Activated CD8-positive, alpha-beta T cell treated with anti-CD3 and anti-CD28 coated beads for 36 hours (primary cell): ENCODE measurements at regions not wholly inside any gene's neighbourhood (a gene's known extent, or its start where the extent isn't known, plus 50 kb on each side); places are given as distances from the start of the nearest gene placed in this dataset.

Source experiments
- ATAC-seq: fragments of 200-7000 bp; cut with Tn5 transposase; one replicate; pipeline ENCODE4 v1.10.0; 2021; ENCODE audit warnings: mild to moderate bottlenecking, moderate library complexity
- CTCF ChIA-PET: fragments of 350-600 bp; sonication (Branson Sonifier 250); formaldehyde crosslinking; loops from one replicate; lab custom pipeline; 2021; ENCODE audit warnings: antibody characterized with exemption; lab: Charles Lee
- POLR2A ChIA-PET: fragments of 350-600 bp; sonication (Branson Sonifier 250); formaldehyde crosslinking; loops from one replicate; lab custom pipeline; 2021; ENCODE audit warnings: antibody characterized with exemption; lab: Charles Lee
- DNase-seq: peaks from one replicate; pipeline ENCODE4 v3.0.0-alpha.2; 2020
- H3K27ac Mint-ChIP-seq: one replicate; pipeline ENCODE4 v1.8.0; 2021; ENCODE audit warnings: mild to moderate bottlenecking, mixed read lengths
- H3K27me3 Mint-ChIP-seq: one replicate; pipeline ENCODE4 v1.8.0; 2021; ENCODE audit warnings: mixed read lengths
- H3K36me3 Mint-ChIP-seq: one replicate; pipeline ENCODE4 v1.8.0; 2021; ENCODE audit warnings: low read depth, mixed read lengths
- H3K4me1 Mint-ChIP-seq: one replicate; pipeline ENCODE4 v1.8.0; 2021; ENCODE audit warnings: low read depth, mixed read lengths
- H3K4me3 Mint-ChIP-seq: one replicate; pipeline ENCODE4 v1.8.0; 2021; ENCODE audit warnings: mild to moderate bottlenecking, moderate library complexity, mixed read lengths
- H3K9me3 Mint-ChIP-seq: one replicate; pipeline ENCODE4 v1.8.0; 2021; ENCODE audit warnings: mixed read lengths
- intact Hi-C: fragments of 100-400 bp; cut with micrococcal nuclease; formaldehyde crosslinking; loops from one replicate; pipeline ENCODE4 v1.10.0; 2022
- TF ChIP-seq, protein P1 (sequence below): fragments of 200-600 bp; IDR thresholded peaks from one replicate; pipeline ENCODE4 v1.8.0; 2022; ENCODE audit warnings: antibody characterized with exemption, mild to moderate bottlenecking

DNA sequence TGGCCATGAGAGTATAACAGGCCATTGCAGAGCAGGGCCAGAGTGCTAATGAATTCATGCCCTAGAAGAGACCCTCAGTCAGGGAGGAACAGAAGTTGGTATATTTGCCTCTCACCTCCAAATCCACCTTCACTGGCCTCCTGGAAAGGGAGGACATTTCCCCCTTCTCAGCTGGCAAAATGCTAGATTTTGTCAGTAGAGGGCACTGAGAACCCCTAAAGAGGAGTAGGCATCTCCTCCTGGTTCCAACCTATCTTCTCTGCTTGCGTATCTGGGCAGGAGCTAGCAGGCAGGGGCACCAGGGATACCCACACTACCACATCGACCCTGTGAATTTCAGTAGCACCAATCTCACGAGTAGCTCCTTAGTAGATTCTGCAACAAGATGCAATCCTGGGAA lies 79.8 kb upstream of the GHITM start:
- TF ChIP-seq, protein P1, sequence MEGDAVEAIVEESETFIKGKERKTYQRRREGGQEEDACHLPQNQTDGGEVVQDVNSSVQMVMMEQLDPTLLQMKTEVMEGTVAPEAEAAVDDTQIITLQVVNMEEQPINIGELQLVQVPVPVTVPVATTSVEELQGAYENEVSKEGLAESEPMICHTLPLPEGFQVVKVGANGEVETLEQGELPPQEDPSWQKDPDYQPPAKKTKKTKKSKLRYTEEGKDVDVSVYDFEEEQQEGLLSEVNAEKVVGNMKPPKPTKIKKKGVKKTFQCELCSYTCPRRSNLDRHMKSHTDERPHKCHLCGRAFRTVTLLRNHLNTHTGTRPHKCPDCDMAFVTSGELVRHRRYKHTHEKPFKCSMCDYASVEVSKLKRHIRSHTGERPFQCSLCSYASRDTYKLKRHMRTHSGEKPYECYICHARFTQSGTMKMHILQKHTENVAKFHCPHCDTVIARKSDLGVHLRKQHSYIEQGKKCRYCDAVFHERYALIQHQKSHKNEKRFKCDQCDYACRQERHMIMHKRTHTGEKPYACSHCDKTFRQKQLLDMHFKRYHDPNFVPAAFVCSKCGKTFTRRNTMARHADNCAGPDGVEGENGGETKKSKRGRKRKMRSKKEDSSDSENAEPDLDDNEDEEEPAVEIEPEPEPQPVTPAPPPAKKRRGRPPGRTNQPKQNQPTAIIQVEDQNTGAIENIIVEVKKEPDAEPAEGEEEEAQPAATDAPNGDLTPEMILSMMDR, result no peak
- DNase-seq (no peak), ATAC-seq (no peak)
- no peaks in the 10 kb centered on the region for H3K36me3 Mint-ChIP-seq
- H3K27me3 Mint-ChIP-seq, result peaks cover 12% of the 10 kb centered on the region
- H3K9me3 Mint-ChIP-seq, result no peaks in the 10 kb centered on the region
- H3K27ac Mint-ChIP-seq, result no peak overlapping the region
- intact Hi-C loops, result no loop called here
- ChIA-PET CTCF (interaction anchor here (0.9 to 1.4 kb wide), 2 partner anchors 22 to 90 kb away, joined by 3 read pairs; no protein-coding TSS in a partner anchor), POLR2A (no interaction called here)
- no peaks in the 10 kb centered on the region for H3K4me1 Mint-ChIP-seq
- no peak overlapping the region for H3K4me3 Mint-ChIP-seq

DNA sequence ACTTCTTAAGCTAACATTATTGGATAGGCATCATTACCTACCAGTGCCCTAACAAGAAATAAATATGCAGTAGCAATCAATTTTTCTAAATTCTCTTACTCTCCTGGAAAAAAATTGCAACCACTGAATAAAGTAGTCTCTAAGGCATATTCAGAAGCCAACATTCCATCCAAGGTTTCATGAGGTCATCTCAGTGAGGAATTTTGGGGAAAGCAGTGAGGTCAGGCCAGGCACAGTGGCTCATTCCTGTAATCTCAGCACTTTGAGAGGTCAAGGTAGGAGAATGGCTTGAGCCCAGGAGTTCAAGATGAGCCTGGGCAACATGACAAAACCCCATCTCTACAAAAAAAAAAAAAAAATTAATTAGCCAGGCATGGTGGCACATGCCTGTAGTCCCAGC lies 75.9 kb upstream of the GHITM start:
- no peaks in the 10 kb centered on the region for H3K4me1 Mint-ChIP-seq
- intact Hi-C loops, result no loop called here
- H3K9me3 Mint-ChIP-seq, result no peaks in the 10 kb centered on the region
- no peak for ATAC-seq
- no peaks in the 10 kb centered on the region for H3K36me3 Mint-ChIP-seq
- no peak for DNase-seq
- peaks cover 15% of the 10 kb centered on the region for H3K27me3 Mint-ChIP-seq
- no peak overlapping the region for H3K4me3 Mint-ChIP-seq
- TF ChIP-seq, protein P1, result no peak
- no peak overlapping the region for H3K27ac Mint-ChIP-seq
- CTCF ChIA-PET, result no interaction called here
- POLR2A ChIA-PET, result no interaction called here

DNA sequence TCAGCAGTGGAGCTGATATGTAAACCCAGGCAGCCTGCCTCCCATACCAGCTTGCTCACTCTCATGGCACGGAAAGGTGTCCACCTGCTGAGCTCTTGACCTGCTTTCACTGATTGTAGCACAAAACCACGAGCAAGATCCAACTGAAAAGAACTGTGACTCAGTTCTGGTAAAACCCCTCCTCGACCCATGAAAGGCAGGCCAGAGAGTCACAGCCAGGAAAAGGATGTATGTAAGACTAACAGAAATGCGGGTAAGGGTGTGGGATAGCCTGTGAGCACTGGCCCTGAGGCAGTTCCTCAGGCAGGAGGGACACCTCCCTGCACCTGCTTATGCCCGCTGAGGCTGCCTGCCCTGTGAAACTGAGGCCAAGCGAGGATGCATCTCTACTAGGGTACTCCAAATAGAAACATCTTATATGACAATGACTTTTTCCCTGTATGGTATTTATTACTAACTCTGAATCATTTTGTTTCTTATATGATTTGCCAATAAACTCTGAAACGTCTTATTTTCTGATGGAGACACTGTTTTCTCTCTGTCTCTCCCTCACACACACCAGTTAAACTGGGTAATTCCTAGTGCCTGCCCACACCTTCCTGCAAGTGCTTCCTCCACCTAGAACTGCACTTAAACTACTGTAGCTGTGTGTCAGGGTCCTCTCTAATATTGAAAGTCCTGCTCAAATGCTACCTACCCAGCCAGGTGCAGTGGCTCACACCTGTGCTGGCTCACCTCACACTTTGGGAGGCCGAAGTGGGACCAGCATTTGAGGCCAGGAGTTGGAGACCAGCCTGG lies 73.3 kb upstream of the GHITM start:
- DNase-seq (no peak), ATAC-seq (no peak)
- Mint-ChIP-seq H3K36me3 (no peaks in the 10 kb centered on the region), H3K27ac (no peak overlapping the region), H3K4me1 (no peaks in the 10 kb centered on the region), H3K4me3 (no peak overlapping the region), H3K9me3 (no peaks in the 10 kb centered on the region), H3K27me3 (peaks cover 12% of the 10 kb centered on the region)
- intact Hi-C loops, result no loop called here
- CTCF ChIA-PET, result no interaction called here
- POLR2A ChIA-PET, result no interaction called here
- TF ChIP-seq, protein P1, result no peak

DNA sequence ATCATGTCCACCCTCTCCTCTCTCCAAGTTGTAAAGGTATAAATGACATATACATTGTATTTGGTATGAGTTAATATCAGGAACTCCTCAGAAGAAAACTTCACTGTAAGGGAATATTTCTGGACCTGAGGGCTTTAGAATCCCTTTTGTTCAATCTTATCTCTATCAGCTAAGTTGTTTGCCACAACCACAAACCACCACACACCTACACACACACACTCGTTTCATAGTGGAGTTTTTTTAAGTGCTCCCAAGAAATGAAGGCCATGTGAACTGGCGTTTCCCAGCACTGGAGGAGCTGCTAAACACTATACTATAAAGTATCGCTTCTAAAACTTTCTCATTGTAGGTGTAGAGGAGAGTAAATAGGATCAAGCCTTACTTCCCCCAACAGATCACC lies 64.8 kb upstream of the GHITM start:
- ATAC-seq (no peak), DNase-seq (no peak)
- H3K36me3 Mint-ChIP-seq, result no peaks in the 10 kb centered on the region
- TF ChIP-seq, protein P1, result no peak
- H3K9me3 Mint-ChIP-seq, result no peaks in the 10 kb centered on the region
- ChIA-PET POLR2A (interaction anchor here (0.5 kb wide), 1 partner anchor 177 kb away, joined by 3 read pairs; no protein-coding TSS in a partner anchor), CTCF (no interaction called here)
- no peaks in the 10 kb centered on the region for H3K4me1 Mint-ChIP-seq
- intact Hi-C loops, result no loop called here
- peaks cover 7% of the 10 kb centered on the region for H3K27me3 Mint-ChIP-seq
- H3K4me3 Mint-ChIP-seq, result no peak overlapping the region
- H3K27ac Mint-ChIP-seq, result no peak overlapping the region

DNA sequence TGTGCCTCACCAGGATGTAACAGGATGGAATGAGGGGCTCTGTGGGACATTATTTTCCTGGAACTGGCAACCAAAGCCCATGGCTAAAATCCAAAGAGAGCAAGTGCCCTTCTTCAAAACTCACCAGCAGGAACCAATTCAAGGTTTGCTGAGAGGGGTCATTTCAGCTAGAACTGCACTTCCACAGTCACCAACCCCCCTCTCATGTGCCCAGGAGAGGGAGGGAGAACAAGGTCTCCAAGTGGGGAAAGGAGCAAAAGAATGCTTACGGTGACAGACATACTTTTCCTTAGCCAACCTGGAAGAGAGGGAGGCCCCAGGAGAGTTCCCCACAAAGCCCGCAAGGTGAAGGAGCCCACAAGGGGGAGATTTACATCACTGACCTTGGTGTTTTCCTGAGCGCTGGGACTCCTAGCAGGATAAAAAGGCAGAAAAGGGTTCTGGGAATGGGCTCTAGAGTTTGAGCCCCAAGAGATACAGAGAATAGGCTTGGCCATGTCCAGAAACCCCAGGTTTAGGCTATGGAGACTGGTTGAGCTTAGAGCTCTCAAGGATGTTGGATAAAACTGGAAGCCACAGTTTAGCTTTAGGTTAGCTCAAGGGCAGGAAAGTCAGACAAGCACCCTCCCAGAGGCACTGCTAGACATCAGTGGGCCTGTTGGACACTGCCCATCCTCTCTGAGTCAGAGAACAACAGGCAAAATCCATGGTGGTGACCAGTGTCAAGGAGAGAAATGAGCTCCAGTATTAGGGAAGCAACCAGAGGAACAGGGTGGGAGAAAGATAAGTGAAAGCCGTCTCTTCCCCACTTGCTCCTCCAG lies 63.9 kb upstream of the GHITM start:
- CTCF ChIA-PET, result interaction anchor here (0.7 kb wide), 1 partner anchor 32 kb away, joined by 3 read pairs; no protein-coding TSS in a partner anchor
- H3K27ac Mint-ChIP-seq, result no peak overlapping the region
- intact Hi-C loops, result no loop called here
- no peak for ATAC-seq
- POLR2A ChIA-PET, result no interaction called here
- no peaks in the 10 kb centered on the region for H3K4me1 Mint-ChIP-seq
- TF ChIP-seq, protein P1, result no peak
- DNase-seq, result no peak
- no peaks in the 10 kb centered on the region for H3K36me3 Mint-ChIP-seq
- H3K9me3 Mint-ChIP-seq, result no peaks in the 10 kb centered on the region
- peaks cover 7% of the 10 kb centered on the region for H3K27me3 Mint-ChIP-seq
- no peak overlapping the region for H3K4me3 Mint-ChIP-seq
